GM21529 (cell line): ENCODE measurements at regions not wholly inside any gene's neighbourhood (a gene's known extent, or its start where the extent isn't known, plus 50 kb on each side); places are given as distances from the start of the nearest gene placed in this dataset.
"Not testable (repeated sequence)": the region's sequence is repeated elsewhere in the genome, so short reads cannot be mapped to it uniquely, and the experiment has no call there.

Experiments
- ATAC-seq: cut with Tn5 transposase; IDR thresholded peaks from one replicate; pipeline ENCODE4 v1.9.1; 2021; ENCODE audit not compliant: unreplicated experiment

DNA sequence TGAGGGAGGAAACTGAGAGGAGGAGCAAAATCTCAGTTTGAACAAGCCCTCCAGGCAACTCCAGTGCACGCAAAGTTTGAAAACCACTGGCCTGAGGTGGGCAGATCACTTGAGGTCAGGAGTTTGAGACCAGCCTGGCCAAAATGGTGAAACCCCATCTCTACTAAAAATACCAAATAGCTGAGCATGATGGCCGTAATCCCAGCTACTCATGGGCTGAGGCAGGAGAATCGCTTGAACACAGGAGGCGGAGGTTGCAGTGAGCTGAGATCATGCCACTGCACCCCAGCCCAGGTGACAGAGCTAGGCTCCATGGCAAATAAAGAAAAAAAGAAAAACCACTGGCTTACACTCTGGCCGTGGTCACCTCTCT is 51.9 kb upstream of the SLC1A4 start:
- not testable (repeated sequence) for ATAC-seq

DNA sequence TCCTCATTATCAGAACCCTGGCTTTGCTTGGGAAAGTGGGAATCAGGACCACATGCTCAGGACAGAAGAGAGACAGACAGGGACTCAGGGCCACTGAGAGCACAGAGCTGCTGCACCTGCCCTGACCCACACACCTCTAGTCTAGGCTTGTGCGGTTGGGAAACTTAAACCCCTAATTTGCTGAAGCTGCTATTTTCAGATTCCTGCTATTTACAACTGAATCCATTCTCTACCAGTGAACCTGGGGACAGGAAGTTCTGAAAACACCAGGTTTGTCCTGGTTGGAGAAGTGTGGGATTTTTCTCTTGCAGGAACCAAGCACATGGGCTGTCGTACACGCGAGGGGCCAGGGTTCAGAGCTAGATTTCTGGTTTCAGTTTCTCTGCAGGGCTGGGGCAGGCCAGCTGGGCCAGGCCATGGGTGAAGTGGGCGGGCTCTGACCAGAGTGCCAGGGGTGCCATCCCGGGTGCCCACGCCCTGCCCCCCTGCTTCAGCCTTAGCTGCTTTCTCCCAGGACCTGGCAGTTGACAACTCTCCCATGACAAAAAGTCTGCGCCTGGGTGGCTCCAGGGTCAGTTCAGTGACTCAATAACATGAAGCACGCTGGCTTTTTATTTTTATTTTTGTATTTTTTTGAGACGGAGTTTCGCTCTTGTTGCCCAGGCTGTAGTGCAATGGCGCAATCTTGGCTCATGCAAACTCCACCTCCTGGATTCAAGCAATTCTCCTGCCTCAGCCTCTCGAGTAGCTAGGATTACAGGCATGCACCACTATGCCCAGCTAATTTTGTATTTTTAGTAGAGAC is 51.3 kb upstream of the SLC1A4 start:
- ATAC-seq = peak; percentile 49

DNA sequence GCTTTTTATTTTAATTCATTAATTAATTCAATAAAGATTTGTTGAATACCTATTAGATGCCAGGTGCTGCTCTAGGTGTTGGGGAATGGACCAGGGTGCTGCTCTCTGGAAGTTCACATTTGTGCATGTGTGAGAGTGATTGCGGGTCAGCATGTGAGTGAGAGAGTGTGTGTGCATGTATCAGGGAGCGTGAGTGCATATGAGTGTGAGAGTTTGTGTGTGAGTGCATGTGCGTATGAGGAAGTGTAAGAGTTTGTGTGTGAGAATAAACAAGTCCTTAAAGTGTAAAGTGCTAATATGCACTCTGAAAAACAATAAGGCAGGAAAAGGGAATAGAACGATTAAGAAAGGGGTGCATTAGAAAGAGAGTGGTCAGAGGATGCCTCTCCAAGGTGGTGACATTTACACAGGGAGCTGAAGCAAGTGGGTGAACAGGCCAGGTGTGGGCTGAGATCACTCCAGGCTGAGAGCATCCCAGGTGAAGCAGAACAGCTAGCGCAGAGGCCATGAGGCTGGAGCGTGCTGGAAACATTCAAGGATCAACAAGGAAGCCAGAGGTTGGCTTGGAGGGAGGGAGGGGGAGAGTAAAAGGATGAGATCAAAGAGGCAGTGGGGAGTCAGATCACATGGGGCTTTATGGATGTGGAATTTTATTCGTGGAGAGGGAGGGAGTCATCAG is 50.5 kb upstream of the SLC1A4 start:
- ATAC-seq = no peak

DNA sequence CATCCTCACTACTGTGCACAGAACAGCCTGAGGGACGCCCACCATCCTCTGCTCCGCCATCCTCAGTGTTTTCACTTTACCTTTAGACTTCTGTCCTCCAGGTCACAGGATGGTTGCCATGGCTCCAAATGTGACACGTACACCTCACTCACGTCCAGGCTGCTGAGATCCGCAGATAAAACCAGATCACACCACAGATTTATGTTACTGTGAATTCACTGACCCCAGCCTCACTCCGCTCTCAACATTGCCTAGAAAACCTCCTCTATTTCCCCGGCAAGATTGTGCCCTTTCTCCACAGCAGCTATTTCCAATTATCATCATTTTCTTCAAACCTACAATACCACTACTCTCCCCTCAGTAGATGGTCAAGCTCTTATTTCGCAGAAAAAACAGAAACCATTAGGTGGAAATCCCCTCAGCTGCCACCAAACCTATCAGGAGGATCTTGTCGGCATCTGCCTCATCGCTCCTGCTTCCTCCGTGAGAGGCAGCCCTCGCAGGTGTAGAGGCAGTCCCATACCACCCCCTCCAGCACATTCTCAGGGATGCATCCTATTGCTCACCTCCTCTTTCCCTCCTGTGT is 49.8 kb upstream of the SLC1A4 start:
- peak; percentile 41 for ATAC-seq
